GM18909 (cell line): ENCODE measurements at regions not wholly inside any gene's neighbourhood (a gene's known extent, or its start where the extent isn't known, plus 50 kb on each side); places are given as distances from the start of the nearest gene placed in this dataset.

Experiments
- ATAC-seq: cut with Tn5 transposase; IDR thresholded peaks from one replicate; pipeline ENCODE4 v1.9.1; 2021; ENCODE audit warnings: mild to moderate bottlenecking; ENCODE audit not compliant: unreplicated experiment, poor library complexity

DNA sequence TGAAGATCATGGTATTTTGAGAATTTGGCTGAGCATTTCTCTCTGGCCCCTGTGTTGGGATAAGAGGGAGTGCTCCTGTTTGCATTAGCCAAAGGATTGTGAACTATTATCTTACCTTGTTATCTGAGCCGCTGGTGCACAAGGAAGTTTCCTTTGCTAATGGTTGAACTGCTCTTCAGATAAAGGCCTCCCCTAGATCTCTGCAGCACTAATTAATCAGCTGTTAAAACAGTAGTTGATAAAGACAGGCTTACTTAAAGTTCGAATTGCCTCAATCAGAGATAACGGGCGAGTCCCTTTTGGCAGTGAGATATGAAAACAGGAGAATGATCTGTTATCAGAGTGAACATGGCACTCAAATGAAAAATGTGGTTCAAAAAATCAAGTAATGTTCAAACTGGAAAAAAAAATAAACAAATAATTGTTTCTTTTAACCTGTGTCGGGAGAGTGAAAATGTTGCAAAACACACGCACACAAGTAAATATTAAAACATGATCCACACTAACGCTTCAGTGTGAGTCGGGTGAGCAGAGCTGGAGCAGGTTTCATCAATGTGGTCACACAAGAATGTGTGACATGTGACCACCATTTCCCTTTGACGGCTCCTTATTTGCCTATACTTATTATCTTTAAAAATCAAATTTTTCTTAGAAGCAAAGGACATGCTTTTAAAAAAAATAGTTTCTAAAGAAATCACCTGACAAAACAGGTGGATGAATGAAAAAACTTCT is 469.1 kb downstream of the SOX2 start:
- no peak for ATAC-seq

DNA sequence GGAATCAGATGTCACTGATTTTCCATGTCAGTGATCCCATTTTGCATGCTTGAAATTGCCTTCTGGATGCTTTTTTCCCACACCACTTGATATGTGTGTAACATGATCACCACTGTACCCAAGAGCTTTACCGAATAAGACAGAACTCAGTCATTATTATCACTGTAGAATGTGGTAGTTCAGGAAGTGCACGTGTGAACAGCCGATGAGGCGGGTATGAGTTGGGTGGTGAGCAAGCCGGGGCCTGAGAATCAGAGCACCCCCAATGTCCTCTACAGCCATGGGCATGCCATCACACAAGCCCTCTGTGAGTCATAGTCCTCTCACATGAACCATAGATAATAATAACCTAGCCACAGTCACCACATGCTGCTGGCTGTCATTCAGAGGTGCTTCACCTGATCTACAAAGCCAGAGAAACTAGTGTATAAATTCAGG is 470.8 kb downstream of the SOX2 start:
- peak; percentile 59 for ATAC-seq

GRCh38 chr3:182183716-182184430 is 472.1 kb downstream of the SOX2 start:
- no peak for ATAC-seq

DNA sequence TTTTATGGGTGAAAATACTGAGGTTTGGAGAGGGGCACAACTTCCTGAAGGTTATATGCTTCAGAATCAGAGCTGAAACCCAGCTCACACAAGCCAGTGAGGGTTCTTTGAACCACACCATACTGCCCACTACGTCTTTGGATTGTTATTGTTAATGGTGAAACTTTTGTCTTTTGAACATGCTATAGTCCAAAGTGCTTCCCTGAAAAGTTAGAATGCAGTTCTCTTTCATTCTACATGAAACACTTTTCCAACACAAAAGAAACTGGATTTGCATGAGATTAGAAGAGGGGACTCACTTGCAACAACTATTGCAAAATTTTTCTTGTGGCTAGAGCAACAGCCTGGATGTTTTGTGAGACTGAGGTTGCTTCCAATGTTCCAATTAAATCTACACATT is 473.6 kb downstream of the SOX2 start:
- no peak for ATAC-seq

DNA sequence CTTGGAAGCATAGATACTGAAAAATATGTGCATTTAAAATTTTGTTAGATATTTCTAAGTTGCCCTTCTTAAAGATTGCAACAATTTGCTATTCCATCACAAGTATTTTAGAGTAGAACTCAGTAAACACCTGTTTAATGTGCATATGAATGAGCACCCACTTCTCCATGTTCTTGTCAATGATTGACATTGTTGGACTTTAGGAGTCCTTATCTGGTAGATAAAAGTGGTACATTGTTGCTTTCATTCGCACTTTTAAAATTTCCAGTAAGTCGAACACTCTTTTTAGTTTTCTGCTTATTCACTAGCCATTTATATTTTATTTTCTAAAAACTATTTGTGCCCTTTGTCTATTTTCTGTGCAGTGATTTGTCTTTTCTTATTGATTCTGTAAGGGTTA is 478.3 kb downstream of the SOX2 start:
- ATAC-seq = no peak

DNA sequence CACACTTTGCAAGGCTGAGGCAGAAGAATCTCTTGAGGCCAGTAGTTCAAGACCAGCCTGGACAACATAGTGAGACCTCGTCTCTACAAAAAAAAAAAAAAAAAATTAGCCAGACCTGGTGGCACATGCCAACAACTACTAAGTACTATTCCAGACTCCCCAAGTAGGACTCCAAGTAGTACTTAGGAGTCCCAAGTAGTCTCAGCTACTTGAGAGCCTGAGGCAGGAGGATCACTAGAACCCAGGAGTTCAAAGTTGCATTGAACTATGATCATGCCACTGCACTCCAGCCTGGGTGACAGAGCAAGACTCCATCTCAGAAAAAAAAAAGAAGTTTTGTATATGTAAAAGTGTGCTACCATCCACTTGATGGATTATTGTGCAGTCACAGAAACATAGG is 486.6 kb downstream of the SOX2 start:
- no peak for ATAC-seq

GRCh38 chr3:182201456-182202168 is 489.9 kb downstream of the SOX2 start:
- ATAC-seq = no peak

- ATAC-seq = no peak
Measured at GRCh38 chr3:182212479-182213076, 500.9 kb downstream of the SOX2 start.

DNA sequence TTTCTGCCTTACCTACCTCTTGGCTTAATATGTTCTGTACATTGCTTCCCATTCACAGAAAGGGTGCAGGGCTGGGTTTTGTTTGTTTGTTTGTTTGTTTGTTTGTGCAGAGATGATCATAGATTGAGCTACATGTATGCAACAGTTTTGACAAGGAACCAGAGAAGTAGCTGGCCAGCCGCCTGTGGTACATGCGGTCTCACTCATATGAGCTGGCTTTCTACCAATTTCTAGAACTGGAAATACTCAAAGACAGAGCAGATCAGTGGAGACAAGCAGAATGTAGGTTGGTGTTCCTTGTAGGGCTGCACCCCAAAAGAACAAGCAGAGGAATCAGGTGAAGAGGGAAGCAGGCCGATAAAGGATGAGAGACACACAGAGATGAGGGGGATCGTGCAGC is 502.7 kb downstream of the SOX2 start:
- no peak for ATAC-seq

DNA sequence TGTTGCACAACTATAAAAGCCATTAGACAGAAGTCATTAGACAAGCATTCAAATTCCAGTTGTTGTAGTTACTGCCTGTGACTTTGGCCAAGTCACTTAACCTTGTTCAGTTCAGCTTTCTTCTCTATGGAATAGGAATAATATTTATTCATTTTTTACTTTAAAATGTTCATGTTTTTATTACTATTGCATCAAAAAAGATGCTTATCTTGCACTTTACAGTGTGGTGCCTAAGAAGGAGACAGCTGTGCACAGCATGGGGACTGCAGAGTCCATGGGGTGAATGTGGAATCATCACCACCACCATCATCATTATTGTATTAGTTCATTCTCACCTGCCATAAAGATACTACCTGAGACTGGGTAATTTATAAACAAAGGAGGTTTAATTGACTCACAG is 504.2 kb downstream of the SOX2 start:
- ATAC-seq = no peak

GRCh38 chr3:182216311-182216970 is 504.7 kb downstream of the SOX2 start:
- no peak for ATAC-seq

GRCh38 chr3:182220013-182220412 is 508.3 kb downstream of the SOX2 start:
- ATAC-seq = no peak

- no peak for ATAC-seq
Measured at GRCh38 chr3:182220471-182220870, 508.7 kb downstream of the SOX2 start.

- ATAC-seq = no peak
Measured at GRCh38 chr3:182226995-182227394, 515.3 kb downstream of the SOX2 start.

DNA sequence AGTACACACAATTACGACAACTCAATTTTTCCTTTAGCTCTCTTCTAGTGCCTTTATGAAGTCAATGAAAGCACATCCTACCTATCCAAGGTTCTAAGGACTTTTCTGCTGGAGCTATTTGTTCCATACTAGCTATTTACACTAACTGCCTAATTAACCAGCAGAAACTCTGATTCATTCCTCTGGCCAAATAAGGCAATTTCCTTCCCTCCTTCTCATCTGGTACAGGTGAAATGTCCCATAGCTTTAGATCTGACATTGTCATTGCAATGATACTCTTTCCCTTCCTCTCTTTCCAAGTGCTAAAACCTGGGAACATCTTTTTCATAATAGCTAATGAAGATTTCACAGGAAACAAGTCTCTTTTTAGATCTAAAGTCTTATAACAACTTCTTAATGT is 521.7 kb downstream of the SOX2 start:
- no peak for ATAC-seq

DNA sequence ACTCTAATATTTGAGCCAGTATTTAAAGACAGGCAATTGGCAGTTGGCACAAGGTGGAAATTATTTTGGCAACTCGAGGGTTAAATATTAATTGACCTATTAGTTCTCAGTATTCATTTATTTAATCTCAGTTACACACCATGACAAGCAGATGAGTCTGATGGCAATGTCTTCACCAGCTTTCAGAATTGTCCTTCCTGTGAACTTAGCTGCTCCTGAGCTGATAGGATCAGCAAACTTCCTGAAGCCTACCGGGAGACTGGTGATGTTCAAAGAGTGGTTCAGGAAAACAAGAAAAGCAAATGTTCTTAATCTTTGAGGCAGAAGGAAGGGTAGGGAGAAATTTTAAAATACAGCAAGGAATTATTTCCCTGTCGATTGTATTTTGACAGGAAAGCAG is 522.2 kb downstream of the SOX2 start:
- no peak for ATAC-seq

GRCh38 chr3:182234881-182235280 is 523.2 kb downstream of the SOX2 start:
- no peak for ATAC-seq

DNA sequence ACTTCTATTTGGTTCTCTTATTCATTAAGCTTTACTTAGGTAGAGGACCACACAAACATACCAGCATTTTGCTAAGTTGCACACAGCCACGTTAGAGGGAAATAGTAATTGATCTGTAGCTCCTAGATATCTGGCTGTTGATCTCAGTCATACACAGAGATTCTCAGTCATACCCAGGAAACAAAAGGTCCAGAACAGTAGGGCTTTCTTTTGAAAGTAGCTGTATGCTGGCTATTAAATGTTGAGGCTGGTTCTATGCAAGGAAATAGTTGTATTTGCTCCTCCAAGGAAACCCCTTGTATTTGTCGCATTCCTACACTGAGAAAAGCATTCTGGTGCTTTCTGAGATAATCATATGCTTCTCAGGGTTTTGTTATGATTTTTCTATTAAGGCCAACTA is 523.8 kb downstream of the SOX2 start:
- ATAC-seq = no peak

GRCh38 chr3:182238126-182238525 is 526.4 kb downstream of the SOX2 start:
- no peak for ATAC-seq

- no peak for ATAC-seq
Measured at GRCh38 chr3:182239316-182239715, 527.6 kb downstream of the SOX2 start.
